HG02759 (cell line): ENCODE measurements at regions not wholly inside any gene's neighbourhood (a gene's known extent, or its start where the extent isn't known, plus 50 kb on each side); places are given as distances from the start of the nearest gene placed in this dataset.
"Not testable (repeated sequence)": the region's sequence is repeated elsewhere in the genome, so short reads cannot be mapped to it uniquely, and the experiment has no call there.

Experiments used
- ATAC-seq: cut with Tn5 transposase; IDR thresholded peaks from one replicate; pipeline ENCODE4 v1.9.1; 2021; ENCODE audit warnings: mild to moderate bottlenecking, moderate library complexity; ENCODE audit not compliant: unreplicated experiment

GRCh38 chr7:35908331-35909216, 107.7 kb downstream of the SEPTIN7 start:
- ATAC-seq = no peak

- ATAC-seq = no peak
Measured at GRCh38 chr7:35909870-35910357, 109.1 kb downstream of the SEPTIN7 start.

GRCh38 chr7:35910621-35911020, 109.8 kb downstream of the SEPTIN7 start:
- ATAC-seq = not testable (repeated sequence)

- not testable (repeated sequence) for ATAC-seq
Measured at GRCh38 chr7:35913350-35913749, 112.5 kb downstream of the SEPTIN7 start.

- ATAC-seq = not testable (repeated sequence)
Measured at GRCh38 chr7:35914214-35914613, 113.4 kb downstream of the SEPTIN7 start.

- ATAC-seq = not testable (repeated sequence)
Measured at GRCh38 chr7:35915247-35915955, 114.5 kb downstream of the SEPTIN7 start.

- ATAC-seq = not testable (repeated sequence)
Measured at GRCh38 chr7:35918217-35918616, 117.4 kb downstream of the SEPTIN7 start.

- ATAC-seq = peak; percentile 72
Measured at GRCh38 chr7:35919607-35920006, 118.8 kb downstream of the SEPTIN7 start.

- not testable (repeated sequence) for ATAC-seq
Measured at GRCh38 chr7:35921338-35921737, 120.5 kb downstream of the SEPTIN7 start.

- not testable (repeated sequence) for ATAC-seq
Measured at GRCh38 chr7:35924668-35925067, 123.8 kb downstream of the SEPTIN7 start.

- ATAC-seq = not testable (repeated sequence)
Measured at GRCh38 chr7:35926966-35927365, 126.1 kb downstream of the SEPTIN7 start.

- ATAC-seq = not testable (repeated sequence)
Measured at GRCh38 chr7:35931134-35931533, 130.3 kb downstream of the SEPTIN7 start.

GRCh38 chr7:35931551-35931950, 130.7 kb downstream of the SEPTIN7 start:
- ATAC-seq = not testable (repeated sequence)

- ATAC-seq = not testable (repeated sequence)
Measured at GRCh38 chr7:35940695-35941094, 139.8 kb downstream of the SEPTIN7 start.

- ATAC-seq = not testable (repeated sequence)
Measured at GRCh38 chr7:35945621-35946020, 144.8 kb downstream of the SEPTIN7 start.

GRCh38 chr7:35955735-35956134, 154.9 kb downstream of the SEPTIN7 start:
- not testable (repeated sequence) for ATAC-seq

GRCh38 chr7:35956988-35957387, 156.1 kb downstream of the SEPTIN7 start:
- ATAC-seq = not testable (repeated sequence)

- ATAC-seq = not testable (repeated sequence)
Measured at GRCh38 chr7:35961260-35961659, 160.4 kb downstream of the SEPTIN7 start.

GRCh38 chr7:35962607-35963006, 161.8 kb downstream of the SEPTIN7 start:
- not testable (repeated sequence) for ATAC-seq

- no peak for ATAC-seq
Measured at GRCh38 chr7:35967366-35968139, 166.7 kb downstream of the SEPTIN7 start.
